H9 (cell line): ENCODE measurements at regions not wholly inside any gene's neighbourhood (a gene's known extent, or its start where the extent isn't known, plus 50 kb on each side); places are given as distances from the start of the nearest gene placed in this dataset.

Experiments used
- DNase-seq: peaks from one replicate; pipeline ENCODE4 v3.0.0-alpha.2; 2017
- H2AFZ ChIP-seq: one replicate; pipeline ENCODE4 v1.6.1; 2013; ENCODE audit warnings: mild to moderate bottlenecking, low read length, control low read depth, moderate library complexity
- H2AK5ac ChIP-seq: 2 replicates; pipeline ENCODE4 v1.6.1; 2013; ENCODE audit warnings: low read length, control low read depth, mixed read lengths; ENCODE audit not compliant: insufficient read length
- H2BK120ac ChIP-seq: one replicate; pipeline ENCODE4 v1.6.1; 2013; ENCODE audit warnings: low read depth, mild to moderate bottlenecking, low read length, control low read depth, inconsistent platforms; ENCODE audit not compliant: poor library complexity, severe bottlenecking
- H2BK12ac ChIP-seq: 2 replicates; pipeline ENCODE4 v1.6.1; 2013; ENCODE audit warnings: low read length, control low read depth, mixed read lengths, low read depth; ENCODE audit not compliant: insufficient read length
- H2BK15ac ChIP-seq: 2 replicates; pipeline ENCODE4 v1.6.1; 2013; ENCODE audit warnings: low read depth, low read length, control low read depth
- H2BK20ac ChIP-seq: one replicate; pipeline ENCODE4 v1.6.1; 2013; ENCODE audit warnings: low read depth, mild to moderate bottlenecking, low read length, control low read depth, inconsistent platforms; ENCODE audit not compliant: poor library complexity, severe bottlenecking
- H2BK5ac ChIP-seq: 2 replicates; pipeline ENCODE4 v1.6.1; 2013; ENCODE audit warnings: low read length, control low read depth, mixed read lengths; ENCODE audit not compliant: insufficient read length
- H3K14ac ChIP-seq: 2 replicates; pipeline ENCODE4 v1.6.1; 2013; ENCODE audit warnings: low read length, control low read depth; ENCODE audit not compliant: insufficient read depth
- H3K18ac ChIP-seq: 2 replicates; pipeline ENCODE4 v1.6.1; 2013; ENCODE audit warnings: low read depth, mild to moderate bottlenecking, mixed read lengths, low read length, control low read depth; ENCODE audit not compliant: insufficient read length
- H3K23ac ChIP-seq: 2 replicates; pipeline ENCODE4 v1.6.1; 2013; ENCODE audit warnings: low read length, control low read depth, mixed read lengths, low read depth; ENCODE audit not compliant: insufficient read length
- H3K23me2 ChIP-seq: 2 replicates; pipeline ENCODE4 v1.6.1; 2013; ENCODE audit warnings: low read depth, mild to moderate bottlenecking, mixed read lengths, low read length, control low read depth; ENCODE audit not compliant: insufficient read length, poor library complexity, severe bottlenecking
- H3K27ac ChIP-seq: 2 replicates; pipeline ENCODE4 v1.5.1; 2013; ENCODE audit warnings: low read length, control low read depth, mixed read lengths, low read depth; ENCODE audit not compliant: insufficient read length
- H3K27me3 ChIP-seq: 2 replicates; pipeline ENCODE4 v1.6.1; 2013; ENCODE audit warnings: low read length, control low read depth, inconsistent platforms; ENCODE audit not compliant: insufficient read depth
- H3K4ac ChIP-seq: 2 replicates; pipeline ENCODE4 v1.6.1; 2013; ENCODE audit warnings: low read depth, mild to moderate bottlenecking, control low read depth, inconsistent platforms, low read length, moderate library complexity
- H3K4me1 ChIP-seq: 2 replicates; pipeline ENCODE4 v1.6.1; 2013; ENCODE audit warnings: low read length, control low read depth, inconsistent platforms; ENCODE audit not compliant: insufficient read depth
- H3K4me2 ChIP-seq: 2 replicates; pipeline ENCODE4 v1.6.1; 2013; ENCODE audit warnings: low read length, control low read depth, mixed read lengths; ENCODE audit not compliant: insufficient read length, insufficient read depth
- H3K56ac ChIP-seq: 2 replicates; pipeline ENCODE4 v1.6.1; 2013; ENCODE audit warnings: low read depth, mild to moderate bottlenecking, mixed read lengths, low read length, control low read depth; ENCODE audit not compliant: insufficient read length
- H3K79me1 ChIP-seq: 2 replicates; pipeline ENCODE4 v1.6.1; 2013; ENCODE audit warnings: low read depth, mild to moderate bottlenecking, moderate library complexity, low read length, control low read depth, inconsistent platforms; ENCODE audit not compliant: insufficient read depth, poor library complexity, severe bottlenecking
- H3K79me2 ChIP-seq: 2 replicates; pipeline ENCODE4 v1.6.1; 2013; ENCODE audit warnings: low read length, control low read depth, inconsistent platforms; ENCODE audit not compliant: insufficient read depth
- H3K9ac ChIP-seq: 2 replicates; pipeline ENCODE4 v1.6.1; 2013; ENCODE audit warnings: low read length, control low read depth, mixed read lengths; ENCODE audit not compliant: insufficient read length; ENCODE audit errors: extremely low read depth
- H3K9me3 ChIP-seq: one replicate; pipeline ENCODE4 v1.6.1; 2013; ENCODE audit warnings: low read depth, low read length, inconsistent platforms; ENCODE audit not compliant: control insufficient read depth
- H3T11ph ChIP-seq: one replicate; pipeline ENCODE4 v1.6.1; 2013; ENCODE audit warnings: mild to moderate bottlenecking, low read length, control low read depth, inconsistent platforms
- H4K20me1 ChIP-seq: one replicate; pipeline ENCODE4 v1.6.1; 2013; ENCODE audit not compliant: control insufficient read depth, insufficient read length, insufficient read depth
- H4K5ac ChIP-seq: 2 replicates; pipeline ENCODE4 v1.6.1; 2013; ENCODE audit warnings: low read depth, mild to moderate bottlenecking, mixed read lengths, low read length, control low read depth; ENCODE audit not compliant: insufficient read length
- H4K8ac ChIP-seq: replicated peaks from 2 replicates; pipeline ENCODE4 v1.6.1; 2013; ENCODE audit warnings: low read length, control low read depth, mixed read lengths, low read depth; ENCODE audit not compliant: insufficient read length
- H4K91ac ChIP-seq: 2 replicates; pipeline ENCODE4 v1.6.1; 2013; ENCODE audit warnings: low read depth, mild to moderate bottlenecking, moderate library complexity, mixed read lengths, low read length, control low read depth; ENCODE audit not compliant: insufficient read length
- H3K27ac Mint-ChIP-seq, 3 experiments: 2 replicates in 2 of 3; 3 replicates in 1 of 3; pipeline ENCODE4 v1.8.0; 2020 to 2021; ENCODE audit warnings: mixed read lengths in 3 of 3, mild to moderate bottlenecking in 1 of 3, moderate library complexity in 1 of 3
- H3K27me3 Mint-ChIP-seq: 2 replicates; pipeline ENCODE4 v1.8.0; 2021; ENCODE audit warnings: low read depth, mild to moderate bottlenecking, moderate library complexity, mixed read lengths
- H3K36me3 Mint-ChIP-seq, 3 experiments: 2 replicates in 2 of 3; 3 replicates in 1 of 3; pipeline ENCODE4 v1.8.0; 2020 to 2021; ENCODE audit warnings: low read depth in 3 of 3, mixed read lengths in 3 of 3; ENCODE audit not compliant: insufficient read depth in 1 of 3
- H3K4me1 Mint-ChIP-seq, 2 experiments: 2 replicates each; pipeline ENCODE4 v1.8.0; 2020; ENCODE audit warnings: mixed read lengths in 2 of 2
- H3K4me3 Mint-ChIP-seq, 2 experiments: 2 replicates in 1 of 2; 3 replicates in 1 of 2; pipeline ENCODE4 v1.8.0; 2020 to 2021; ENCODE audit warnings: mild to moderate bottlenecking in 2 of 2, mixed read lengths in 2 of 2, moderate library complexity in 1 of 2
- H3K9me3 Mint-ChIP-seq, 2 experiments: 2 replicates in 1 of 2; 3 replicates in 1 of 2; pipeline ENCODE4 v1.8.0; 2020; ENCODE audit warnings: mild to moderate bottlenecking in 2 of 2, mixed read lengths in 2 of 2, moderate library complexity in 1 of 2
- CTCF ChIP-seq: fragments of 200-600 bp; sonication (generic); conservative IDR thresholded peaks from 3 replicates; pipeline ENCODE4 v1.8.0; 2021; ENCODE audit warnings: antibody characterized with exemption, mild to moderate bottlenecking
- WGBS: extraction: QIAGEN DNeasy Blood & Tissue Kit; methylation state at CpG from one replicate; pipeline ENCODE4 v1.1.7; 2013; ENCODE audit warnings: missing lambda C conversion rate, low lambda C conversion rate, mixed read lengths; ENCODE audit not compliant: insufficient read length; ENCODE audit errors: extremely low coverage; 5-methylcytosine and 5-hydroxymethylcytosine counted together

- Histone ChIP-seq H3K79me2 (no peaks in the 10 kb centered on the region), H4K91ac (no peak overlapping the region), H3K4me1 (peaks cover 15% of the 10 kb centered on the region), H3K27ac (no peak overlapping the region), H4K5ac (no peak overlapping the region), H2BK12ac (no peak overlapping the region), H2BK15ac (no peak overlapping the region), H2BK20ac (no peak overlapping the region), H4K8ac (no peak overlapping the region), H3K23me2 (no peaks in the 10 kb centered on the region), H3T11ph (no peak overlapping the region), H3K56ac (no peak overlapping the region), H3K9me3 (no peaks in the 10 kb centered on the region), H2AFZ (no peak overlapping the region), H3K79me1 (no peaks in the 10 kb centered on the region), H2BK120ac (no peak overlapping the region), H2AK5ac (no peak overlapping the region), H3K23ac (no peak overlapping the region), H3K4ac (no peak overlapping the region), H3K9ac (no peak overlapping the region), H3K18ac (no peak overlapping the region), H2BK5ac (no peak overlapping the region), H3K4me2 (no peak overlapping the region), H4K20me1 (no peaks in the 10 kb centered on the region), H3K14ac (no peak overlapping the region), H3K27me3 (no peaks in the 10 kb centered on the region)
- Mint-ChIP-seq H3K27me3 (no peaks in the 10 kb centered on the region; the same call in 1 of the 2 replicates), H3K4me3 (no peak overlapping the region), H3K9me3 (no peaks in the 10 kb centered on the region), H3K4me1 (peaks cover 23 to 30% of the 10 kb centered on the region in 2 experiments), H3K36me3 (peaks cover 0 to 2% (median 0%) of the 10 kb centered on the region in 3 experiments; a peak in 2 of 7 replicates), H3K27ac (no peak overlapping the region)
- no CpG with 5 or more reads among the region's 5 CpGs for WGBS
- no peak for DNase-seq
- TF ChIP-seq CTCF: no peak
Measured at GRCh38 chr3:124630960-124631359, 99.3 kb upstream of the UMPS start.
